ENCODE measurements at regions not wholly inside any gene's neighbourhood (a gene's known extent, or its start where the extent isn't known, plus 50 kb on each side); places are given as distances from the start of the nearest gene placed in this dataset.

GRCh38 chr6:79842376-79843040 is 104.8 kb downstream of the ELOVL4 start:
- TF ChIP-seq CTCF (IDR thresholded peaks at IDR 0.05; ENCODE audit: insufficient read depth, low read depth, low read length): no peak
- no peak for DNase-seq (ENCODE audit: low read depth)
- H3K4me3 ChIP-seq (ENCODE audit: low read depth, low read length): no peak overlapping the region

- no peak for DNase-seq (ENCODE audit: low read depth)
- TF ChIP-seq CTCF (IDR thresholded peaks at IDR 0.05; ENCODE audit: insufficient read depth, low read depth, low read length): no peak
- H3K4me3 ChIP-seq (ENCODE audit: low read depth, low read length): no peak overlapping the region
Measured at GRCh38 chr6:79841577-79842375, 105.6 kb downstream of the ELOVL4 start.

DNA sequence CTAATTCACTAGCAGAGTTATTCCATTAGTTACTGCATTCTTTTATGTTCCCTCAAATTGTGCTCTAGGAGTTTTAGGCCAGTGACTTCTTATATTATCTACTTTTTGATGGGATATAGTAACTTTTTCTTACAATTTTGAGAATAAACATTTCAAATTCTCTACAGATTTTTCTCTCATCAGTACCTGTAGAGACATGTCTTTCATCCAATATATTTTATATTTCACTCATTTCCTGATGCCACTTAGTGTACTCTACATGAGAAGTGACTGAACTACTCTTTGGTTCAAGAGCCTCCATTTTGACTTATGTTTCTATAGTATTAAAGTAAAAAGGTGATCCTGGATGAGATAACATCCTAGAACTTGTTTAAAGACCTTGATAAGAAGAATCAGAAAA is 108.5 kb downstream of the ELOVL4 start:
- DNase-seq (ENCODE audit: low read depth): no peak
- no peak for TF ChIP-seq CTCF (IDR thresholded peaks at IDR 0.05; ENCODE audit: insufficient read depth, low read depth, low read length)
- no peak overlapping the region for H3K4me3 ChIP-seq (ENCODE audit: low read depth, low read length)

DNA sequence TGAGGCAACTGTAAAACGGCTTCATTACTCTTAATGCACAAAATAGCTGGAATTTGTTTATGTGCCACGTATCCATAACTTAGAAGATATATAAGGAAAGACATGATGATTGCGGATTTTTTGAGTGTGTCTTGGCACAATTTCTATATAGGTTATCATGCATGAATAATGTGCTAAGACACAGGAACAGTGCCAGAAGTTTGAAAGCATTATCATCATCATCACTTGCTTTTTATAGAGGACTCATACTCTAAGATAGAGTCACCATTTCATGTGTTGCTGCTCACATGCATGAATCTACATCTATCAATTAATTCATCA is 113.4 kb downstream of the ELOVL4 start:
- no peak for DNase-seq (ENCODE audit: low read depth)
- no peak for TF ChIP-seq CTCF (IDR thresholded peaks at IDR 0.05; ENCODE audit: insufficient read depth, low read depth, low read length)
- H3K4me3 ChIP-seq (ENCODE audit: low read depth, low read length): no peak overlapping the region

DNA sequence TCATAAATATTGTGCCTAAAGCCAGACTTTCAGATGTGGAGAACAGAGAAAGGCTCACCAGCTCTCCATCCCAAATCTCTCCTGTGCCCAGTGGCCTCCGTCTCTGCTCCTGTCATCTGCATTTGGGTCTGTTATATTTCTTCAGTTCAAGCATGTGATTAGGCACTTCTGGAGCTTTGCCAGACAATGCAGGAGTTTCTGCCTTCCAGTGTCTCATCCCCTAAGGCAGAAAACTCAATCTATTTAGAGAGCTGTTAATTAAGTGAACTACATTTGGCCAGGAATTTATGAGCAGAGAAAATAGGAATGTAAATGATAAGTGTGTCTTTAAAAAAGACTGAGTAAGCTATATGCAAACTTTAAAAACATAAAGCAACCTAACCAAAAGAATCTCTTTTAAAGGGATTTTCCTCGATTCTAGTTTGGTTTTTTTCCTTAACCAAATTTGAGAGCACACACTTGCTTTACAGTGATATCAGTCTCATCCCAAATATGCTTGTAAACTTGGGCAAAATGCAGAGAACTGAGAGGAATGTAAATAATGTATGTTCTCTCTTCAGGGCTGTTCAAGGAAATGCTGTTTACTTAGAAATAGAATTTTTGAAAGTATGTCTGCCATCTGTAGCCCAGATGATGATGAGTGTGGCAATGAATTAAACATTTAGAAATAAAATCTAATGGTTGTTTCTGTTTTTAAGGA is 113.9 kb downstream of the ELOVL4 start:
- H3K4me3 ChIP-seq (ENCODE audit: low read depth, low read length): no peak overlapping the region
- no peak for TF ChIP-seq CTCF (IDR thresholded peaks at IDR 0.05; ENCODE audit: insufficient read depth, low read depth, low read length)
- peak; percentile 41 for DNase-seq (ENCODE audit: low read depth)

GRCh38 chr6:79832723-79833122 is 114.6 kb downstream of the ELOVL4 start:
- H3K4me3 ChIP-seq (ENCODE audit: low read depth, low read length): no peak overlapping the region
- TF ChIP-seq CTCF (IDR thresholded peaks at IDR 0.05; ENCODE audit: insufficient read depth, low read depth, low read length): no peak
- no peak for DNase-seq (ENCODE audit: low read depth)

Data from fibroblast of villous mesenchyme (primary cell).